Hepatocyte (in vitro differentiated cells): ENCODE measurements at regions not wholly inside any gene's neighbourhood (a gene's known extent, or its start where the extent isn't known, plus 50 kb on each side); places are given as distances from the start of the nearest gene placed in this dataset.

Source experiments
- DNase-seq: peaks from one replicate; pipeline ENCODE4 v3.0.0-alpha.2; 2016; ENCODE audit warnings: low spot score
- H2AFZ ChIP-seq: fragments of 200-600 bp; sonication (generic); 2 replicates; pipeline ENCODE4 v1.6.0; 2016; ENCODE audit warnings: antibody characterized with exemption, mild to moderate bottlenecking
- H3K27ac ChIP-seq: fragments of 200-600 bp; sonication (generic); 2 replicates; pipeline ENCODE4 v1.5.1; 2016; ENCODE audit warnings: mild to moderate bottlenecking
- H3K27me3 ChIP-seq: fragments of 200-600 bp; sonication (generic); 2 replicates; pipeline ENCODE4 v1.6.1; 2016
- H3K36me3 ChIP-seq: fragments of 200-600 bp; sonication (generic); replicated peaks from 2 replicates; pipeline ENCODE4 v1.5.1; 2016; ENCODE audit warnings: low read depth; ENCODE audit not compliant: insufficient read depth
- H3K4me1 ChIP-seq: fragments of 200-600 bp; sonication (generic); 2 replicates; pipeline ENCODE4 v1.5.1; 2016; ENCODE audit warnings: mild to moderate bottlenecking, moderate library complexity; ENCODE audit not compliant: insufficient read depth
- H3K4me2 ChIP-seq: fragments of 200-600 bp; sonication (generic); 2 replicates; pipeline ENCODE4 v1.6.0; 2016
- H3K4me3 ChIP-seq: fragments of 200-600 bp; sonication (generic); 2 replicates; pipeline ENCODE4 v1.5.1; 2016; ENCODE audit warnings: mild to moderate bottlenecking
- H3K79me2 ChIP-seq: fragments of 200-600 bp; sonication (generic); 2 replicates; pipeline ENCODE4 v1.6.0; 2017; ENCODE audit warnings: mild to moderate bottlenecking
- H3K9me2 ChIP-seq: fragments of 200-600 bp; sonication (generic); replicated peaks from 2 replicates; pipeline ENCODE4 v1.6.0; 2017; ENCODE audit warnings: mild to moderate bottlenecking; ENCODE audit not compliant: insufficient read depth
- H3K9me3 ChIP-seq: fragments of 200-600 bp; sonication (generic); 2 replicates; pipeline ENCODE4 v1.5.1; 2016; ENCODE audit warnings: low read depth, mild to moderate bottlenecking
- H4K20me1 ChIP-seq: fragments of 200-600 bp; sonication (generic); 2 replicates; pipeline ENCODE4 v1.6.0; 2016; ENCODE audit warnings: mild to moderate bottlenecking; ENCODE audit not compliant: insufficient read depth, poor library complexity, severe bottlenecking
- EZH2 ChIP-seq: fragments of 200-600 bp; sonication (generic); IDR thresholded peaks from 2 replicates; pipeline ENCODE4 v1.6.1; 2016; ENCODE audit warnings: antibody characterized with exemption, mild to moderate bottlenecking, borderline replicate concordance
- EZH2phosphoT487 ChIP-seq: fragments of 200-600 bp; sonication (generic); IDR thresholded peaks from one replicate; pipeline ENCODE4 v1.6.1; 2018; ENCODE audit warnings: antibody characterized with exemption, mild to moderate bottlenecking, low read depth, moderate library complexity; ENCODE audit not compliant: unreplicated experiment, severe bottlenecking
- WGBS: methylation state at CpG from one replicate; pipeline ENCODE4 v1.1.6; 2016; ENCODE audit warnings: low lambda C conversion rate; ENCODE audit errors: missing lambda C conversion rate; 5-methylcytosine and 5-hydroxymethylcytosine counted together
- TF ChIP-seq, protein P1 (sequence below): fragments of 200-600 bp; sonication (generic); IDR thresholded peaks from 2 replicates; pipeline ENCODE4 v1.5.1; 2016; ENCODE audit warnings: antibody characterized with exemption, mild to moderate bottlenecking; ENCODE audit not compliant: poor library complexity

DNA sequence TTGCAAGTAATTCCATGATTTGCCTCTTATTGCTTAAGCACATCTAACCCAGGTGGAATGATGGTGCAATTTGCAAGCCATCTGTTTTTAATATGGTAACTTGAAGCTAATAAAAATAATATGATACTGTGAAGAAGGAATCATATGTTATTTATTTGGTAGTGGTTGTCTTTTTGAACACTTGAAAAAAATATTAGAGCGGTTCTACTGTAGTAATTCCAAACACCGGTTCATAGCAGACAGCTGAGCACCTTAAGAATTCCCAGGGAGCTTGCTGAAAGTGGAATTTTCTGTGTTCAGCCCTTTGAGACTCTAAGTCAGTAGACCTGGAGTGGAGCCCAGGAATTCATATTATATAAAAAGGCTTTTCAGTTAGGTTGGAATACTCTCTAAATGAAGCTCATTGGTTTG, 687.4 kb downstream of the EDEM1 start:
- no peak for DNase-seq
- no peak overlapping the region for H2AFZ ChIP-seq
- H3K9me2 ChIP-seq: no peaks in the 10 kb centered on the region
- H3K4me3 ChIP-seq: no peak overlapping the region
- H3K9me3 ChIP-seq: no peaks in the 10 kb centered on the region
- H3K27me3 ChIP-seq: no peaks in the 10 kb centered on the region
- H3K4me1 ChIP-seq: no peaks in the 10 kb centered on the region
- no peak overlapping the region for H3K27ac ChIP-seq
- 67% methylated on average over 2 of the region's 2 CpGs for WGBS
- H3K79me2 ChIP-seq: no peaks in the 10 kb centered on the region
- H4K20me1 ChIP-seq: no peaks in the 10 kb centered on the region
- no peaks in the 10 kb centered on the region for H3K36me3 ChIP-seq
- H3K4me2 ChIP-seq: no peak overlapping the region
- TF ChIP-seq EZH2phosphoT487 (no peak), EZH2 (no peak)
- TF ChIP-seq, protein P1, sequence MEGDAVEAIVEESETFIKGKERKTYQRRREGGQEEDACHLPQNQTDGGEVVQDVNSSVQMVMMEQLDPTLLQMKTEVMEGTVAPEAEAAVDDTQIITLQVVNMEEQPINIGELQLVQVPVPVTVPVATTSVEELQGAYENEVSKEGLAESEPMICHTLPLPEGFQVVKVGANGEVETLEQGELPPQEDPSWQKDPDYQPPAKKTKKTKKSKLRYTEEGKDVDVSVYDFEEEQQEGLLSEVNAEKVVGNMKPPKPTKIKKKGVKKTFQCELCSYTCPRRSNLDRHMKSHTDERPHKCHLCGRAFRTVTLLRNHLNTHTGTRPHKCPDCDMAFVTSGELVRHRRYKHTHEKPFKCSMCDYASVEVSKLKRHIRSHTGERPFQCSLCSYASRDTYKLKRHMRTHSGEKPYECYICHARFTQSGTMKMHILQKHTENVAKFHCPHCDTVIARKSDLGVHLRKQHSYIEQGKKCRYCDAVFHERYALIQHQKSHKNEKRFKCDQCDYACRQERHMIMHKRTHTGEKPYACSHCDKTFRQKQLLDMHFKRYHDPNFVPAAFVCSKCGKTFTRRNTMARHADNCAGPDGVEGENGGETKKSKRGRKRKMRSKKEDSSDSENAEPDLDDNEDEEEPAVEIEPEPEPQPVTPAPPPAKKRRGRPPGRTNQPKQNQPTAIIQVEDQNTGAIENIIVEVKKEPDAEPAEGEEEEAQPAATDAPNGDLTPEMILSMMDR: no peak

DNA sequence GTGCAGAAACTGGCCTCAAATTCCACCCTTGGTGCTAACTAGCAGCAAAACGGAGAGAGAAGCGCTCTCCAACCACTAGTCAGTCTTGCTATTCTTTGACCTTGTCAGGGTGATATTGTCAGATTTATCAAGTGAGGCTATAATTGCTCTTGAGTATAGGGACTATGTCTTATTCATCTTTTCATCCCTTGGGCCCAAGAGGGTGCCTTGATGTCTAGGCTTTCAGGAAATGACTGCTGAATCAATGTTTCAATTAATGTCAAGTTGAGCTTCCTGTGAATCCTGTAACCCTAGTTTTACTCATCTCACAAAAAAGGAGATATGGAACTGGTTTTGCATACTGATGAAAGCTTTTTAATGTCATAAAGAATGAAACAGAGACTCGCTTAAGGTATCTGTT, 701.3 kb downstream of the EDEM1 start:
- Histone ChIP-seq H3K9me2 (no peaks in the 10 kb centered on the region), H3K4me3 (no peak overlapping the region), H3K27me3 (no peaks in the 10 kb centered on the region), H3K4me2 (no peak overlapping the region), H3K36me3 (no peaks in the 10 kb centered on the region), H3K27ac (no peak overlapping the region), H3K9me3 (no peaks in the 10 kb centered on the region), H3K4me1 (no peaks in the 10 kb centered on the region), H4K20me1 (no peaks in the 10 kb centered on the region), H3K79me2 (no peaks in the 10 kb centered on the region), H2AFZ (no peak overlapping the region)
- TF ChIP-seq EZH2 (no peak), EZH2phosphoT487 (no peak)
- TF ChIP-seq, protein P1: no peak
- DNase-seq: no peak
- 65% methylated on average over 3 of the region's 3 CpGs for WGBS

DNA sequence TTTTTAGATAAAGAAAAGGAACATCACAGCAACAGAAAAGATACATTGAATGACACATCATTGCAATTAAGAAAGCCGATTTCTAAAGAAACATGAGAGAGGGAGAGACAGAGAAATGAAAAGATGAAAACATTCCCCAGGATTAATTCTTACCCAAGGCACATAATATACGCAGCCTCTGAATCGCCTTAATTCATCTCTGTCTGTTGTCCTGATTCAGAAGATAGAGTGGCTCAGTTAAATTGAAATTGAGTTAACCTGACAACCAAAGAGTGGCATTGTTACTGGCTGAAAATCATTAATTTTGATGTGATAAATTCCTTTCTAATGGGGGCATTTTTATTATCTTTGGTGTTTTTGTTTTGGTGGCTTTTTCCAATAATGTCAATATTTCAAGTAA, 701.9 kb downstream of the EDEM1 start:
- Histone ChIP-seq H3K9me2 (no peaks in the 10 kb centered on the region), H4K20me1 (no peaks in the 10 kb centered on the region), H3K9me3 (no peaks in the 10 kb centered on the region), H3K27ac (no peak overlapping the region), H3K79me2 (no peaks in the 10 kb centered on the region), H3K36me3 (no peaks in the 10 kb centered on the region), H3K4me2 (no peak overlapping the region), H3K4me1 (no peaks in the 10 kb centered on the region), H3K4me3 (no peak overlapping the region), H3K27me3 (no peaks in the 10 kb centered on the region), H2AFZ (no peak overlapping the region)
- TF ChIP-seq EZH2phosphoT487 (no peak), EZH2 (no peak)
- TF ChIP-seq, protein P1: no peak
- DNase-seq: no peak
- 82% methylated on average over 3 of the region's 3 CpGs for WGBS

DNA sequence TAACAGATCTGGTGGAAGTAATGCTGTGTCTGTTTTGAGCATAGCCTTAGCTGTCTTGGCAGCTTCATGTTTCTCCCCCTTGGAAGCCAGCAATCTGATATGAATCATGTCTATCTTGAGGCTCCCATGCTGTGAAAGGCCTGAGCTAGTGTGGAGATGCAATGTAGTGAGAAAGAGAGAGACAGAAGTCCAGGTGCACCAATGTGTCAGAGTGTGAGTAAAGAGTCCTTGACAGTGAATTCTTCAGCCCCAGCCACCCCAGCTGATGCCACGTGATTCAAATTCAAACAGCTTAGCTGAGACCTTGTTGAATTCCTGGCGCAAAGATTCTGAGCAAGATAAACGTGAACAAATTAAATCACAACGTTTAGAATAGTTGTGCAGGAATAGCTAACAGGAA, 704.2 kb downstream of the EDEM1 start:
- WGBS: 55% methylated on average over 4 of the region's 4 CpGs
- Histone ChIP-seq H4K20me1 (no peaks in the 10 kb centered on the region), H3K79me2 (no peaks in the 10 kb centered on the region), H3K4me3 (no peak overlapping the region), H3K27me3 (no peaks in the 10 kb centered on the region), H3K4me1 (no peaks in the 10 kb centered on the region), H3K9me3 (no peaks in the 10 kb centered on the region), H3K27ac (no peak overlapping the region), H3K9me2 (no peaks in the 10 kb centered on the region), H2AFZ (no peak overlapping the region), H3K4me2 (no peak overlapping the region), H3K36me3 (no peaks in the 10 kb centered on the region)
- TF ChIP-seq, protein P1: no peak
- TF ChIP-seq EZH2: no peak
- no peak for TF ChIP-seq EZH2phosphoT487
- peak; percentile 13 for DNase-seq
